Keratinocyte (primary cell): ENCODE measurements at regions not wholly inside any gene's neighbourhood (a gene's known extent, or its start where the extent isn't known, plus 50 kb on each side); places are given as distances from the start of the nearest gene placed in this dataset.

Experiments
- DNase-seq: peaks from one replicate; pipeline ENCODE4 v3.0.0-alpha.2; 2011; ENCODE audit warnings: low read depth, missing footprints, low spot score
- FAIRE-seq: peaks from 2 replicates; lab custom pipeline; 2011; peaks lifted over from hg19 to GRCh38; lab: Jason Lieb, UNC
- H2AFZ ChIP-seq: 2 replicates; pipeline ENCODE4 v1.6.0; 2012; ENCODE audit warnings: low read length, control low read depth, inconsistent platforms; ENCODE audit not compliant: control insufficient read depth
- H3K27ac ChIP-seq: 2 replicates; pipeline ENCODE4 v1.5.1; 2011; ENCODE audit warnings: low read length; ENCODE audit not compliant: control insufficient read depth, insufficient read depth
- H3K27me3 ChIP-seq: 3 replicates; pipeline ENCODE4 v1.6.0; 2011; ENCODE audit warnings: low read length; ENCODE audit not compliant: control insufficient read depth, insufficient read depth; ENCODE audit errors: extremely low read depth
- H3K36me3 ChIP-seq, 2 experiments: 2 replicates in 1 of 2; 3 replicates in 1 of 2; pipeline ENCODE4 v1.5.1; 2011; ENCODE audit warnings: low read length in 2 of 2, mild to moderate bottlenecking in 1 of 2; ENCODE audit not compliant: control insufficient read depth in 2 of 2, insufficient read depth in 2 of 2; ENCODE audit errors: extremely low read depth in 1 of 2
- H3K4me1 ChIP-seq: 3 replicates; pipeline ENCODE4 v1.5.1; 2011; ENCODE audit warnings: low read length; ENCODE audit not compliant: control insufficient read depth, insufficient read depth; ENCODE audit errors: extremely low read depth
- H3K4me2 ChIP-seq: 3 replicates; pipeline ENCODE4 v1.6.0; 2011; ENCODE audit warnings: low read depth, low read length; ENCODE audit not compliant: control insufficient read depth, insufficient read depth; ENCODE audit errors: extremely low read depth
- H3K4me3 ChIP-seq, 3 experiments: fragments of 200-600 bp in 1 of 3; sonication (generic) in 1 of 3; 2 replicates in 2 of 3; 3 replicates in 1 of 3; pipeline ENCODE4 v1.5.1; 2011 to 2016; ENCODE audit warnings: low read length in 3 of 3, mild to moderate bottlenecking in 3 of 3, control low read depth in 2 of 3, inconsistent platforms in 1 of 3, low read depth in 1 of 3, mixed read lengths in 1 of 3, mixed run types in 1 of 3, moderate library complexity in 1 of 3; ENCODE audit not compliant: control insufficient read depth in 2 of 3, insufficient read depth in 2 of 3; ENCODE audit errors: extremely low read depth in 1 of 3
- H3K79me2 ChIP-seq: 2 replicates; pipeline ENCODE4 v1.6.0; 2012; ENCODE audit warnings: low read length; ENCODE audit not compliant: control insufficient read depth, insufficient read depth
- H3K9ac ChIP-seq: 3 replicates; pipeline ENCODE4 v1.6.0; 2011; ENCODE audit warnings: low read length; ENCODE audit not compliant: control insufficient read depth, insufficient read depth; ENCODE audit errors: extremely low read depth
- H3K9me1 ChIP-seq: 3 replicates; pipeline ENCODE4 v1.6.0; 2011; ENCODE audit warnings: low read length; ENCODE audit not compliant: control insufficient read depth, insufficient read depth; ENCODE audit errors: extremely low read depth
- H3K9me3 ChIP-seq: 2 replicates; pipeline ENCODE4 v1.5.1; 2012; ENCODE audit warnings: low read depth, low read length; ENCODE audit not compliant: control insufficient read depth
- H4K20me1 ChIP-seq: 3 replicates; pipeline ENCODE4 v1.6.0; 2011; ENCODE audit warnings: low read length; ENCODE audit not compliant: control insufficient read depth, insufficient read depth; ENCODE audit errors: extremely low read depth
- EZH2 ChIP-seq: IDR thresholded peaks from one replicate; pipeline ENCODE4 v1.6.1; 2012; ENCODE audit warnings: inconsistent platforms, mild to moderate bottlenecking, low read length, moderate library complexity
- dilution Hi-C: fragments of 300-500 bp; cut with MboI; formaldehyde crosslinking; loops from one replicate; pipeline ENCODE4 v1.7.0; 2020; ENCODE audit warnings: low sequenced_read_pairs; ENCODE audit not compliant: extremely low pct_ligation_motif_present
- TF ChIP-seq, protein P1 (sequence below), 3 experiments: IDR thresholded peaks in 1 of 3; conservative IDR thresholded peaks in 1 of 3; optimal IDR thresholded peaks in 1 of 3; 2 replicates in 2 of 3; 3 replicates in 1 of 3; pipeline versions ENCODE3 to v1.5.1; 2011; ENCODE audit warnings: low read length in 3 of 3, mild to moderate bottlenecking in 3 of 3, moderate library complexity in 2 of 3, control low read depth in 1 of 3, inconsistent platforms in 1 of 3; ENCODE audit not compliant: insufficient read depth in 2 of 3; ENCODE audit errors: extremely low read depth in 1 of 3

DNA sequence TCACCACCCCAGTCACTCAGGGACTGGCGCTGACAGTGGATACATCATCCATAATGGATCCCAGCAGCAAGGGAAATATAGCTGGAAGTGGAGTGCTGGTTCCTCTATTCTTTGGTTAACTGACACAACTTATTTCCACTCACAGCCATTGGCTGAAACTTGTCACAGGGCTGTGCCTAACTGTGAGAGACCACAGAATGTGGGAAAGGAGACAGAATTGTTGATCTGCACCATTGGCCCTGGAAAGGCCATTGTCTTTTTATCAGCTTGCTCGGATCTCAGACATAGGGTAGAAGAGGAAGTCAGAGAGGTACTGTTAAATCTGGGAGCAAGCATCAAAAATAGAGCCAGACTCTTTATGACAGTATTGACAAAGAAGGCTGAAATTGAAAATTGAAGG, 451.3 kb downstream of the AJAP1 start:
- Histone ChIP-seq H3K4me3 (no peak overlapping the region), H3K36me3 (no peaks in the 10 kb centered on the region), H3K4me1 (no peaks in the 10 kb centered on the region), H3K27ac (no peak overlapping the region), H3K9ac (no peak overlapping the region), H3K4me2 (no peak overlapping the region), H2AFZ (no peak overlapping the region), H3K27me3 (no peaks in the 10 kb centered on the region), H3K9me3 (peaks cover 4% of the 10 kb centered on the region), H3K9me1 (no peaks in the 10 kb centered on the region), H3K79me2 (no peaks in the 10 kb centered on the region), H4K20me1 (no peaks in the 10 kb centered on the region)
- DNase-seq = no peak
- no peak for FAIRE-seq
- TF ChIP-seq, protein P1, sequence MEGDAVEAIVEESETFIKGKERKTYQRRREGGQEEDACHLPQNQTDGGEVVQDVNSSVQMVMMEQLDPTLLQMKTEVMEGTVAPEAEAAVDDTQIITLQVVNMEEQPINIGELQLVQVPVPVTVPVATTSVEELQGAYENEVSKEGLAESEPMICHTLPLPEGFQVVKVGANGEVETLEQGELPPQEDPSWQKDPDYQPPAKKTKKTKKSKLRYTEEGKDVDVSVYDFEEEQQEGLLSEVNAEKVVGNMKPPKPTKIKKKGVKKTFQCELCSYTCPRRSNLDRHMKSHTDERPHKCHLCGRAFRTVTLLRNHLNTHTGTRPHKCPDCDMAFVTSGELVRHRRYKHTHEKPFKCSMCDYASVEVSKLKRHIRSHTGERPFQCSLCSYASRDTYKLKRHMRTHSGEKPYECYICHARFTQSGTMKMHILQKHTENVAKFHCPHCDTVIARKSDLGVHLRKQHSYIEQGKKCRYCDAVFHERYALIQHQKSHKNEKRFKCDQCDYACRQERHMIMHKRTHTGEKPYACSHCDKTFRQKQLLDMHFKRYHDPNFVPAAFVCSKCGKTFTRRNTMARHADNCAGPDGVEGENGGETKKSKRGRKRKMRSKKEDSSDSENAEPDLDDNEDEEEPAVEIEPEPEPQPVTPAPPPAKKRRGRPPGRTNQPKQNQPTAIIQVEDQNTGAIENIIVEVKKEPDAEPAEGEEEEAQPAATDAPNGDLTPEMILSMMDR (optimal IDR thresholded peaks at IDR 0.05 in 1 of 3, IDR thresholded peaks at IDR 0.05 in 1 of 3, conservative IDR thresholded peaks at IDR 0.05 in 1 of 3; ENCODE audit: extremely low read depth in 1 of 3, insufficient read depth in 2 of 3, low read length in 3 of 3) = no peak
- TF ChIP-seq EZH2 = no peak
- dilution Hi-C loops = no loop called here

DNA sequence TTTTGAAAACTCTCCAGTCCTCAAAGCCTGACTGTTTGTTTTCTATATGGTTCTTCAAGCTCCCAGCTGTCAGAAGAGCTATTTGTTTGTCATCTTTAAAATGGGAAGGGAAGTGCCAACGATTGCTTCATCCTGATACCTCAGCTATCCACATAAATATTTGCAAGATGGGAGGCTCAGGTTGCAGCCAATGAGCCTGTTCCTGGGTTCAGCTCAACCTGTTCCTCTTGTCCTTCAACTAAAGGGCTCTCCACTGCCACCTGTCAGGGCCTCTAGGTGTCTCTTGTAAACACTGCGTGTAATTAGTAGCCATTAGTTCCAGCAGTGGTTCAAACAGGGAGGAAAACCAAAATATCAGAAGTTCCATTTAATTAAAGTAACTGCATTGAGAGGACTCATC, 445.1 kb downstream of the AJAP1 start:
- Histone ChIP-seq H2AFZ (no peak overlapping the region), H3K9ac (no peak overlapping the region), H3K4me2 (no peak overlapping the region), H3K27ac (no peak overlapping the region), H3K79me2 (no peaks in the 10 kb centered on the region), H4K20me1 (no peaks in the 10 kb centered on the region), H3K36me3 (no peaks in the 10 kb centered on the region), H3K9me1 (no peaks in the 10 kb centered on the region), H3K4me3 (no peak overlapping the region), H3K27me3 (no peaks in the 10 kb centered on the region), H3K9me3 (peaks cover 2% of the 10 kb centered on the region), H3K4me1 (no peaks in the 10 kb centered on the region)
- dilution Hi-C loops = no loop called here
- no peak for DNase-seq
- no peak for FAIRE-seq
- TF ChIP-seq, protein P1 (optimal IDR thresholded peaks at IDR 0.05 in 1 of 3, IDR thresholded peaks at IDR 0.05 in 1 of 3, conservative IDR thresholded peaks at IDR 0.05 in 1 of 3; ENCODE audit: extremely low read depth in 1 of 3, insufficient read depth in 2 of 3, low read length in 3 of 3) = no peak
- no peak for TF ChIP-seq EZH2
